Astrocyte of the cerebellum (primary cell): ENCODE measurements at regions not wholly inside any gene's neighbourhood (a gene's known extent, or its start where the extent isn't known, plus 50 kb on each side); places are given as distances from the start of the nearest gene placed in this dataset.
A peak's percentile ranks its signal among the peaks of the same experiment; 100 is the strongest.

Experiments used
- DNase-seq: peaks from one replicate; pipeline ENCODE4 v3.0.0-alpha.2; 2011; ENCODE audit warnings: low read depth
- H3K4me3 ChIP-seq: 2 replicates; pipeline ENCODE4 v1.5.1; 2011; ENCODE audit warnings: mild to moderate bottlenecking, low read depth, low read length, moderate library complexity
- CTCF ChIP-seq: IDR thresholded peaks from 2 replicates; pipeline ENCODE4 v1.5.1; 2012; ENCODE audit warnings: low read length, low read depth, moderate library complexity, mild to moderate bottlenecking; ENCODE audit errors: missing control alignments
- in situ Hi-C: cut with HindIII; loops from 2 replicates; pipeline ENCODE4 v1.10.0; 2017; ENCODE audit warnings: low sequenced_read_pairs

GRCh38 chr6:26268659-26269402 lies 96.2 kb upstream of the BTN3A2 start:
- no peak for TF ChIP-seq CTCF
- peak overlapping the region; percentile 10 for H3K4me3 ChIP-seq
- no peak for DNase-seq
- in situ Hi-C loops: no loop called here

- DNase-seq: no peak
- in situ Hi-C loops: no loop called here
- H3K4me3 ChIP-seq: peak overlapping the region; percentile 62
Observed at GRCh38 chr6:26269531-26270485, 95.2 kb upstream of the BTN3A2 start.

GRCh38 chr6:26270486-26270861 lies 94.5 kb upstream of the BTN3A2 start:
- in situ Hi-C loops: no loop called here
- peak overlapping the region; percentile 62 for H3K4me3 ChIP-seq
- no peak for TF ChIP-seq CTCF
- no peak for DNase-seq

More at GRCh38 chr6:26269531-26270485, 95.2 kb upstream of the BTN3A2 start:
- TF ChIP-seq CTCF: no peak

- peak; percentile 85 for DNase-seq
- H3K4me3 ChIP-seq: peak overlapping the region; percentile 62
- no peak for TF ChIP-seq CTCF
- in situ Hi-C loops: no loop called here
Observed at GRCh38 chr6:26270903-26271667, 93.9 kb upstream of the BTN3A2 start.

GRCh38 chr6:26271668-26272024 lies 93.4 kb upstream of the BTN3A2 start:
- no peak for DNase-seq

More at GRCh38 chr6:26271668-26272024, 93.4 kb upstream of the BTN3A2 start:
- peak overlapping the region; percentile 62 for H3K4me3 ChIP-seq
- in situ Hi-C loops: no loop called here
- no peak for TF ChIP-seq CTCF
